ENCODE measurements at regions not wholly inside any gene's neighbourhood (a gene's known extent, or its start where the extent isn't known, plus 50 kb on each side); places are given as distances from the start of the nearest gene placed in this dataset.

DNA sequence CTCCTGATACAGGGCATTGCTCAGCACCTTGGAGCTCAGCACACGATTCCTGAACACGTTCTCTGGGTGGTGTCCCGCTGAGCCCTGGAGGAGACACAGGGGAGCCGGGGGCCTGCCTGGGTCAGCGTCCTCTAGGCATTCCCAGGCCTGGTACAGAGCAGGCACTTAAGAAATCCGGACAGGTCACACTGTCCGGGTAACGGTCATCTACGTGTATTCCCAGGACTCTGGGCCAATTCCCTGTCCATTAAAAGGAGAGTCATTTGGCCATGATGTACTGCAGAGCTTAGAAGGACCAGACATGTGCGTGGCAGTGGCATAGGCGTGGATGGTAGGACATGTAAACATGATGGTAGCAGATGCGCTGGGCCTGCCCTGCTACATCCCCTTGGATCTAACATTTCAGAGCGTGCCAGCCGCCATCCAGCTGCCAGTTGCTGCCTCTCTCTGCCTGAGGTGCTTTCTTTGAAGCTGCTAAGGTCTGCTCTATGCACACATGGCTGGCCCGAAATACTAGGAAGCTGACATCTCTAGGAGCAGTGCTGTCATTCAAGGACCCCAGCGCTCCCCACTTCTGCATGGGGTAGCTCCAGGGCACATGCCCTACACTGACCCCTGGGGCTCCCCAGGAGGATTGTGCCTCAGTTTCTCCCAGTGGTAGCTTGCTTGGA, 273.1 kb upstream of the RTL1 start:
- TF ChIP-seq, protein P1, sequence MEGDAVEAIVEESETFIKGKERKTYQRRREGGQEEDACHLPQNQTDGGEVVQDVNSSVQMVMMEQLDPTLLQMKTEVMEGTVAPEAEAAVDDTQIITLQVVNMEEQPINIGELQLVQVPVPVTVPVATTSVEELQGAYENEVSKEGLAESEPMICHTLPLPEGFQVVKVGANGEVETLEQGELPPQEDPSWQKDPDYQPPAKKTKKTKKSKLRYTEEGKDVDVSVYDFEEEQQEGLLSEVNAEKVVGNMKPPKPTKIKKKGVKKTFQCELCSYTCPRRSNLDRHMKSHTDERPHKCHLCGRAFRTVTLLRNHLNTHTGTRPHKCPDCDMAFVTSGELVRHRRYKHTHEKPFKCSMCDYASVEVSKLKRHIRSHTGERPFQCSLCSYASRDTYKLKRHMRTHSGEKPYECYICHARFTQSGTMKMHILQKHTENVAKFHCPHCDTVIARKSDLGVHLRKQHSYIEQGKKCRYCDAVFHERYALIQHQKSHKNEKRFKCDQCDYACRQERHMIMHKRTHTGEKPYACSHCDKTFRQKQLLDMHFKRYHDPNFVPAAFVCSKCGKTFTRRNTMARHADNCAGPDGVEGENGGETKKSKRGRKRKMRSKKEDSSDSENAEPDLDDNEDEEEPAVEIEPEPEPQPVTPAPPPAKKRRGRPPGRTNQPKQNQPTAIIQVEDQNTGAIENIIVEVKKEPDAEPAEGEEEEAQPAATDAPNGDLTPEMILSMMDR (IDR thresholded peaks at IDR 0.05), result no peak
- TF ChIP-seq ZFX (IDR thresholded peaks at IDR 0.05; ENCODE audit: borderline replicate concordance), result no peak
- no peak overlapping the region for H3K27ac ChIP-seq

DNA sequence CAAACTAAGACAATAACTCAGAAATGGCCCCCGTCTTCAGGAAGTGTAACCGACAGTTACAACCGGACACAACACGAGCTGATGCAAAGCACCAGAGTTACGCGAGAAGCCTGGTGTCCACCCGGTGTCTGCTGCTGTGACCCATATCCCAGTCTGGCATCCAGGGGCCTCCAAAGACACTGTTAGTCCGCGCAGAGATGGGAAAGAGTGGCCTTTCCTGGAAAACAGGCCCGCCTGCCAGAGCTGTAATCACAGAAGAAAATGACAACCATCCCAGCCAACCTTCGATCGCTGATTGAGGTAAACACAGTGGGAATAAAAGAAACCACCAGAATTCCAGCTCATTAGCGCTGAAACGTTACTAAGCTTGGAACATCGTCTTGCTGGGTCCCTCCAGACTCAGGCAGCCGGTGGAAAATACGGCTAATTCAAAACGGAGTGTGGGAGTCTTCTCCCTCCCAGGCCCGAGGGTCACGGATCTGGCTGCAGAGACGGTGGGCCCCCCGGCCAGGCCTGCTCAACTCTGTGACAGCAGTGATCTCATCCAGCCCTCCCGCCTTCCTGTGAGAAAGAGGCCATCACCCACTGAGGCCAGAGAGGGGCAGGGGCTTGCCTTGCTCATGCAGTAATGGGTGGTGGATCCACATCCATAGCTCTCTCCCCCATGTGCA, 273.9 kb upstream of the RTL1 start:
- TF ChIP-seq, protein P1 (IDR thresholded peaks at IDR 0.05), result no peak
- no peak for TF ChIP-seq ZFX (IDR thresholded peaks at IDR 0.05; ENCODE audit: borderline replicate concordance)
- H3K27ac ChIP-seq, result no peak overlapping the region

DNA sequence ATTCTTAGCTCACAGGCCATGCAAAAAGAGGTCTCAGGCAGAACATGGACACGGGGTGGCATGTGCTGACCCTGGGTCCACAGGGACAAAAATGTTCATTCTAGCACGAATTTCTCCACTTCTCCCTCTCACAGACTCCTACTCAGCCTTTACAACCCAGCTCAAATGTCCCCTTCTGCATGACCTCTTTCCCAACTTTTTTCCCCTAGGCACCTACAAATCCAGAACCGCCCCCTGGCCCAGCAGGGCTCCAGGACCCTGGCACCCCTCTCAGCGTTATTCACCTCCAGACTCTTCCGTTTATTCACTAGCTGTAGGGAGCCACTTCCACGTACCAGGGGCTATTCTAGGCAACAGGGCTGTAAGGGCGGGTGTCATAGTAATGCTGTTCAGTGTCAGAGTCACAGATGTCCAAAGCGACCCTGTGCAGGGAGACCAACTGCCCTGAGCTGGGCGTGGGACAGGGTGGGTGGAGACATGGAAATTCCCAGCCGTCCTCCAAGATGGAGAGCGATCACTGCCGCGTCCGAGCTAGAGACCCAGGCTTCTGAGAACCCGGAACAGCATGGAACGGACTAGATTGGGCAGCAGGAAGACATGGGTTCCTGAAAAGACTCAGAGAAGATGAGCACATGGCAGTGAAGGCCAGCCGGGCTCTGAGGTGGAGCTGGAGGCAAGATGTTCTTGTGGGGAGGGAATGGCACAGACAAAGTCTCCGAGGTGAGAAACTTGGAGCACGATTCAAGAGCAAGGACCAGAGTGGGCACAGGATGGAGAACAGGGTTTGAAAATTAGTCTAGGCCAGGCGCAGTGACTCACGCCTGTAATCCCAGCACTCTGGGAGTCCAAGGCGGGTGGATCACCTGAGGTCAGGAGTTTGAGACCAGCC, 274.9 kb upstream of the RTL1 start:
- H3K27ac ChIP-seq, result no peak overlapping the region
- no peak for TF ChIP-seq ZFX (IDR thresholded peaks at IDR 0.05; ENCODE audit: borderline replicate concordance)
- TF ChIP-seq, protein P1 (IDR thresholded peaks at IDR 0.05), result no peak

DNA sequence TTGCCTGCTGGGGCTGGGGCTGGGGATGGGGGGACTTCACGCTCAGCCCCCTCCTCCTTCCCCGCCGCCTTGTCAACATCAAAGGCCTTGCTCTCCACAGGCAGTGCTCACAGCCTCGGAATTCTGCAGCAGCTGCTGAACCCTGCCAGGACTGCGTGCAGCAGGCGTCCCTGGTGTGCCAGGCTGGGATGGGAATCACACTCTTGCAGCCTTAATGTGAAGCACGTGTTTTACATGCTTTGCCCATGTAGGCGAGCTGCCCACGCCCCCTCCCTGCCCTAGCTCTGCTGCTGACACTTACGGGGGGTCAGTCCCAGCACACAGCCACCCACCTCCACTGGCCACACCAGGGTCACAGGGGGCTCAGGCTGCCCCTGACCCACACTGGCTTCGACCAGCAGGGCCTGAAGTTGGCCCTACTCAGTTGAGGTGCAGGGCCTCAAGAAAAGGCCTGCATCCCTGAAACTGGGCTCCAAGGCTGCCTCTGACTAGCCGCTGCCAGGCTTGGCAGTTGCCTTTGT, 276.2 kb upstream of the RTL1 start:
- no peak overlapping the region for H3K27ac ChIP-seq
- no peak for TF ChIP-seq ZFX (IDR thresholded peaks at IDR 0.05; ENCODE audit: borderline replicate concordance)
- TF ChIP-seq, protein P1 (IDR thresholded peaks at IDR 0.05), result no peak

DNA sequence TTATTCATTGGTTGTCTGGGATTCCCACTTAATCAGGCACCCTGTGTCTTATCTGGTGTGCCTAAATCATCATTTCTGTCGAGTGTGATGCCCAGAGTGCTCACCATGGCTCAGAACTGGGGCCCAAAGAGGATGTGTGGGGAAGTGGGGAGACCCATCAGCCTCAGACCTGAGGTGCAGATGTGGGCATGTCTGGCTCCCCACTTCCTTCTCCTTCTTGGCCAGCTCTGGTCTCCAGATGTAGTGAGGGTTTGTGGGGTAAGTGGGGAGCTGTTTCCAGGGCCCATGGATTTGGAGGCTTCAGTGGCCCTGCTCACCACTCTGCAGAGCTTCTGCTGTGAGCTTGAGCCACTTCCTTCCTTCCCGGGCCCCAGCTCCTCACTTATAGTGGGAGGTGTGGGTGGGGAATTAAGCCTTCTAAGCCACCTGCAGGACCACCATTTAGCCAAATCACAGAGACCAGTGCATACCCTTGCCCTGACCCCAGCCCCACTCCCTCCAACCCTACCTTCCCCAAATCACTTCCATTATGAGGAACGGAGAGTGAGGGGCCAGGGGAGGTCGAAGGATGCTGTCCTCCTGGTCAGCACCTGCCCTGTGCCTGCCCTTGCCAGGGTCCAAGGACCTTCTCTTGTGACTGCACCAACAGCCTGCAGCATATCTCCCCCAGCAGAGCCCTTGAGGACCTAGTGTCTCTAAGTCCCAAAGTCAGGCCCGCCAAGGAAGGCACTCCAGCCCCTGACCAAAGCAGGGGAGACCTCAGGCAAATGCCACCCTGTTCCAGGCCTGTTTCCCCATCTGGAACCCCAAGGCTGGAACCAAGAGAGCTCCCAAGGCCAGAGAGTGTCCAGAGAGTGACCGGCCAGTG, 278.2 kb upstream of the RTL1 start:
- no peak overlapping the region for H3K27ac ChIP-seq

DNA sequence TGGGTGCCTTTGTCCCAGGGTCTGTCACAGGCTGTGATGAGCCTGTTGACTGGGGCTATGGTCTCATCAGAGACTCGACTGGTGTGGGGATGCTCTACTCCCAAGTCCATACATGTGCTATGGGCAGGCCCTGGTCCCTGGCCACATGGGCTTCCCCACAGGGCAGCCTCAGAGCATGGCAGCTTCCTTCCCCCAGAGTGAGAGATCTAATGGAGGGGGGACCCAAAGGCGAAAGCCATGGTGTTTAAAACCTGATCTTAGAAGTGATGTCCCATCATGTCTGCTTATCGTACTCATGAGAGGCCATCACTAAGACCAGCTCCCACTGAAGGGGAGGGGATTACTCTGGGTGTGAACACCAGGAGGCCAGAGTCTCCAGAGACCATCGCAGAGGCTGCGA, 279.0 kb upstream of the RTL1 start:
- TF ChIP-seq ZFX (IDR thresholded peaks at IDR 0.05; ENCODE audit: borderline replicate concordance), result no peak
- TF ChIP-seq, protein P1 (IDR thresholded peaks at IDR 0.05), result no peak

More for the DNA sequence above, 278.2 kb upstream of the RTL1 start:
- no peak for TF ChIP-seq ZFX (IDR thresholded peaks at IDR 0.05; ENCODE audit: borderline replicate concordance)
- TF ChIP-seq, protein P1 (IDR thresholded peaks at IDR 0.05), result no peak

More for the DNA sequence above, 279.0 kb upstream of the RTL1 start:
- H3K27ac ChIP-seq, result no peak overlapping the region

Measured in 22Rv1 (cell line).